NB4 (cell line): ENCODE measurements at regions not wholly inside any gene's neighbourhood (a gene's known extent, or its start where the extent isn't known, plus 50 kb on each side); places are given as distances from the start of the nearest gene placed in this dataset.

Experiments used
- CTCF ChIP-seq: IDR thresholded peaks from one replicate; pipeline ENCODE4 v1.5.1; 2012; ENCODE audit warnings: low read depth, low read length
- MYC ChIP-seq: IDR thresholded peaks from 2 replicates; pipeline ENCODE4 v1.6.1; 2011; ENCODE audit warnings: low read depth, low read length
- TF ChIP-seq, protein P1 (sequence below): IDR thresholded peaks from 2 replicates; pipeline ENCODE4 v1.6.1; 2011; ENCODE audit warnings: low read depth, low read length

- TF ChIP-seq CTCF, result no peak
- TF ChIP-seq MYC, result no peak
- TF ChIP-seq, protein P1, sequence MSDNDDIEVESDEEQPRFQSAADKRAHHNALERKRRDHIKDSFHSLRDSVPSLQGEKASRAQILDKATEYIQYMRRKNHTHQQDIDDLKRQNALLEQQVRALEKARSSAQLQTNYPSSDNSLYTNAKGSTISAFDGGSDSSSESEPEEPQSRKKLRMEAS, result no peak
Observed at GRCh38 chr5:170448221-170448620, 55.6 kb upstream of the KCNIP1 start.
